ENCODE measurements at regions not wholly inside any gene's neighbourhood (a gene's known extent, or its start where the extent isn't known, plus 50 kb on each side); places are given as distances from the start of the nearest gene placed in this dataset.

GRCh38 chr7:114087653-114088469, 169.1 kb upstream of the PPP1R3A start:
- no peak for TF ChIP-seq CTCF (IDR thresholded peaks at IDR 0.05; ENCODE audit: low read depth, low read length)
- no peak for DNase-seq (ENCODE audit: extremely low read depth, low read depth)

- no peak for TF ChIP-seq CTCF (IDR thresholded peaks at IDR 0.05; ENCODE audit: low read depth, low read length)
- no peak for DNase-seq (ENCODE audit: extremely low read depth, low read depth)
Observed at GRCh38 chr7:114086914-114087652, 168.3 kb upstream of the PPP1R3A start.

GRCh38 chr7:114086537-114086913, 167.7 kb upstream of the PPP1R3A start:
- TF ChIP-seq CTCF (IDR thresholded peaks at IDR 0.05; ENCODE audit: low read depth, low read length): no peak
- no peak for DNase-seq (ENCODE audit: extremely low read depth, low read depth)

DNA sequence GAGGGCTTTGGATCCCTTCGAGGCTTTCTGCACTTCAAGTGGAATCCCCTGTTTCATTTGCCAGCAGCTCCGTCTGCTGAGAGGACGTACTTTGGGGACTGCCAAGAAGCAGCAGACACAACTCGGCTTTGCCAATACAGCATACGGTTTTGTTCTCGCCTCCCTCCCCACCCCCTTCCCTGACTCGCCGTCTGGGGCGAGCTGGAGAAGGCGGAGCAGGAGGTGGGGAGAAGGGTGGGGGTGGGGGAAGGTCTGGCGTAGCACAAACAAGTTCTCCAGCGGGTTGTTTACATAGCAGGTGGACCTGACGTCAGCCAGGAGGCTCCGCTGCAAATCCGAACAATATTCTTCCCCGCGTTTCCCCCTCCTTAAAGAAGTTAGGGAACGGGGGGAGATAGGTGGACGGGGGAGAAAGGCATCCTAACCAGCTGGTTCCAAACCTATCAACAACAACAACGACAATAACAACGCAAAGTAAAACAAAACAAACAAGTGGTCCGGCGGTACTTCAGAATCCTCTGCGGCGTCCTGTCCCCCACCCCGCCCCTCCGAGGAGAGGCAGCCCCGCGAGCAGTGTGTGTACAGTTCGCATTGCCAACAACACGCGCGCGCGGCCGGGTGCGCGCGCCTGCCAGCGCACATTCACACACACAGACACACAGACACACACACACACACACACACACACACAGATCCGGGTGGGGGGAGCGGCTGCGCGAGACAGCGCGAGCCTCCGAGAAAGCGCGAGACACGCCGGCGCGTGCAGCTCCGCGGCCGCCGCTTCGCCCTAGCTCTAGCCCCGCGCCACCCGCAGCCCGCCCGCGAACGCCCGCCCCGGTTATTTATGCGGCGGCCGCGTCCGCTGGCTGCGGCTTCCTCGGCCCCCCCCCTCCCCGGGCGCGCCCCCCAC, 167.0 kb upstream of the PPP1R3A start:
- TF ChIP-seq CTCF (IDR thresholded peaks at IDR 0.05; ENCODE audit: low read depth, low read length): no peak; the same call in 1 of the 2 replicates

GRCh38 chr7:114085313-114085591, 166.4 kb upstream of the PPP1R3A start:
- DNase-seq (ENCODE audit: extremely low read depth, low read depth): no peak
- TF ChIP-seq CTCF (IDR thresholded peaks at IDR 0.05; ENCODE audit: low read depth, low read length): no peak

More for the DNA sequence above, 167.0 kb upstream of the PPP1R3A start:
- peak; percentile 69 for DNase-seq (ENCODE audit: extremely low read depth, low read depth)

GRCh38 chr7:114084472-114085312, 165.9 kb upstream of the PPP1R3A start:
- no peak for TF ChIP-seq CTCF (IDR thresholded peaks at IDR 0.05; ENCODE audit: low read depth, low read length)
- DNase-seq (ENCODE audit: extremely low read depth, low read depth): no peak
